ENCODE measurements at regions not wholly inside any gene's neighbourhood (a gene's known extent, or its start where the extent isn't known, plus 50 kb on each side); places are given as distances from the start of the nearest gene placed in this dataset.

DNA sequence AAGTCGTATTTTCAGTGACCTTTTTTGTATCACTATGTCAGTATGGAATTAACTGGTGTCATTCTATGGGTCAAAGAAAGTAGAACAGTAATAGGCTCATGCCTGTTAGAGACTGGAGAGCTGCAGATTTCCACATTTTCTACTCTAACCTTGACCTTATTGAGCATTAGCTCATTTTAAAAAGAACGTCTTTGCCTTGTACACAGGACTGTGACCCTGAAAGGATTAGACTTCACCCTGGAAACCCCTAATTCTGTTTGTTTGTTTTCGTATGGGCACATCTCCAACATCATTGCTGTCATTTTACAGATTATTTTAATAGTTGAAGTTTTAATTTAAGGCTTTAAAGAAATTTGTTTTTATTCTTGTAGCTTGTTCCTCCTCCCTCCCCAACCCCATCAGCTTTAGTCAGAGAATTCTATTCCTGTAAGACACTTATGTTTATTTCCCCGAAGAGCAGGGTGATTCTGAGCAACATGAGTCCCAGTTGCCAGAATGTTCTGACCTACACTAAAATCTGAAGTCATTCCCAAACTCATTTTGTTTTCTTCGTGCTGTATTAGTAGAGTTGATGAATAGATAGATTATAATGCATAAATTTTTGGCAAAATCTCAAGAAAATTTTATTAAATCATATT is 451.3 kb downstream of the FOXG1 start:
- POLR2A ChIA-PET, result no interaction called here
- DNase-seq (ENCODE audit: extremely low read depth in 1 of 4, low spot score in 3 of 4) (no peak), ATAC-seq (no peak), FAIRE-seq (no peak)
- TF ChIP-seq ZFX (CRISPR knock-in tag; IDR thresholded peaks at IDR 0.05), result no peak
- TF ChIP-seq, protein P1, sequence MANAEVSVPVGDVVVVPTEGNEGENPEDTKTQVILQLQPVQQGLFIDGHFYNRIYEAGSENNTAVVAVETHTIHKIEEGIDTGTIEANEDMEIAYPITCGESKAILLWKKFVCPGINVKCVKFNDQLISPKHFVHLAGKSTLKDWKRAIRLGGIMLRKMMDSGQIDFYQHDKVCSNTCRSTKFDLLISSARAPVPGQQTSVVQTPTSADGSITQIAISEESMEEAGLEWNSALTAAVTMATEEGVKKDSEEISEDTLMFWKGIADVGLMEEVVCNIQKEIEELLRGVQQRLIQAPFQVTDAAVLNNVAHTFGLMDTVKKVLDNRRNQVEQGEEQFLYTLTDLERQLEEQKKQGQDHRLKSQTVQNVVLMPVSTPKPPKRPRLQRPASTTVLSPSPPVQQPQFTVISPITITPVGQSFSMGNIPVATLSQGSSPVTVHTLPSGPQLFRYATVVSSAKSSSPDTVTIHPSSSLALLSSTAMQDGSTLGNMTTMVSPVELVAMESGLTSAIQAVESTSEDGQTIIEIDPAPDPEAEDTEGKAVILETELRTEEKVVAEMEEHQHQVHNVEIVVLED (CRISPR knock-in tag; IDR thresholded peaks at IDR 0.05), result no peak
- TF ChIP-seq POLR2B (IDR thresholded peaks at IDR 0.05; ENCODE audit: low read depth, partially characterized antibody), result no peak
- no peak for TF ChIP-seq ERF (CRISPR knock-in tag; IDR thresholded peaks at IDR 0.05)
- no peak for TF ChIP-seq CHCHD3 (CRISPR knock-in tag; IDR thresholded peaks at IDR 0.05)
- no peak overlapping the region for H3K4me3 ChIP-seq
- no peaks in the 10 kb centered on the region for H3K9me1 ChIP-seq (ENCODE audit: control insufficient read depth, insufficient read depth, low read length)
- no peaks in the 10 kb centered on the region for H3K9me3 ChIP-seq (replicated peaks; ENCODE audit: control insufficient read depth, insufficient read depth, low read depth, low read length)
- H3K4me1 ChIP-seq (replicated peaks in 1 of 2; ENCODE audit: control insufficient read depth in 2 of 2, insufficient read depth in 2 of 2, low read length in 2 of 2), result no peaks in the 10 kb centered on the region
- H2AFZ ChIP-seq (ENCODE audit: low read depth, low read length), result no peak overlapping the region
- no peak overlapping the region for H3K27ac ChIP-seq (ENCODE audit: extremely low read depth, low read depth, low read length)
- intact Hi-C loops (cut with micrococcal nuclease) (no loop called here), in situ Hi-C loops (cut with MboI) (loop anchor here (25.0 kb wide), 1 partner anchor 456 kb away; the partner anchor contains the start of gene FOXG1)
- no TSS peak for BruUV-seq (replicated peaks)
- CTCF ChIA-PET (ENCODE audit: low intra/inter-chr PET ratio), result no interaction called here
- H4K20me1 ChIP-seq (replicated peaks; ENCODE audit: control insufficient read depth, insufficient read depth, low read length), result no peaks in the 10 kb centered on the region
- H3K36me3 ChIP-seq (ENCODE audit: control insufficient read depth, insufficient read depth, low read length), result no peaks in the 10 kb centered on the region
- H3K9ac ChIP-seq (ENCODE audit: insufficient read depth in 1 of 2, low read depth in 2 of 2, low read length in 2 of 2), result no peak overlapping the region
- no peaks in the 10 kb centered on the region for H3K79me2 ChIP-seq (ENCODE audit: control insufficient read depth, insufficient read depth, low read length)
- no peak overlapping the region for H3K4me2 ChIP-seq (ENCODE audit: insufficient read depth, low read length)
- 0% methylated on average over 5 of the region's 5 CpGs for WGBS (ENCODE audit: insufficient coverage, low coverage, missing lambda C conversion rate)
- no peaks in the 10 kb centered on the region for H3K27me3 ChIP-seq (ENCODE audit: control insufficient read depth in 2 of 2, insufficient read depth in 2 of 2, low read length in 2 of 2)
